Common myeloid progenitor, CD34-positive (primary cell): ENCODE measurements at regions not wholly inside any gene's neighbourhood (a gene's known extent, or its start where the extent isn't known, plus 50 kb on each side); places are given as distances from the start of the nearest gene placed in this dataset.

Experiments used
- CTCF ChIA-PET: fragments of 350-600 bp; sonication (Branson Sonifier 250); formaldehyde crosslinking; loops from one replicate; lab custom pipeline; 2021; ENCODE audit warnings: antibody characterized with exemption; lab: Charles Lee
- POLR2A ChIA-PET: fragments of 350-600 bp; sonication (Branson Sonifier 250); formaldehyde crosslinking; loops from one replicate; lab custom pipeline; 2021; ENCODE audit warnings: antibody characterized with exemption; lab: Charles Lee
- DNase-seq, 3 donors: peaks; one replicate each; pipeline versions ENCODE4 v3.0.0 to v3.0.0-alpha.2; 2013
- H3K27ac ChIP-seq, 2 experiments: 1 replicate in 1 of 2; 2 replicates in 1 of 2; pipeline ENCODE4 v1.7.0; 2013; ENCODE audit warnings: inconsistent platforms in 2 of 2, low read length in 2 of 2, mild to moderate bottlenecking in 2 of 2, low read depth in 1 of 2, moderate library complexity in 1 of 2; ENCODE audit not compliant: severe bottlenecking in 2 of 2, insufficient read depth in 1 of 2, poor library complexity in 1 of 2
- H3K27me3 ChIP-seq, 5 experiments: replicated peaks in 2 of 5; 1 replicate in 3 of 5; 2 replicates in 2 of 5; pipeline versions ENCODE4 v1.6.1 to v1.7.0; 2013; ENCODE audit warnings: low read length in 4 of 5, mild to moderate bottlenecking in 2 of 5, moderate library complexity in 2 of 5, inconsistent platforms in 1 of 5; ENCODE audit not compliant: insufficient read depth in 5 of 5, control insufficient read depth in 4 of 5
- H3K36me3 ChIP-seq, 4 experiments: 1 replicate in 2 of 4; 2 replicates in 2 of 4; pipeline versions ENCODE4 v1.6.1 to v1.7.0; 2013; ENCODE audit warnings: low read length in 3 of 4, control low read depth in 1 of 4, mild to moderate bottlenecking in 1 of 4; ENCODE audit not compliant: control insufficient read depth in 4 of 4, insufficient read depth in 4 of 4
- H3K4me1 ChIP-seq, 4 experiments: 1 replicate in 3 of 4; 2 replicates in 1 of 4; pipeline versions ENCODE4 v1.6.1 to v1.7.1; 2013; ENCODE audit warnings: low read length in 3 of 4, mild to moderate bottlenecking in 3 of 4, control low read depth in 1 of 4, inconsistent platforms in 1 of 4, moderate library complexity in 1 of 4; ENCODE audit not compliant: control insufficient read depth in 4 of 4, insufficient read depth in 4 of 4; ENCODE audit errors: control extremely low read depth in 1 of 4
- H3K4me3 ChIP-seq, 7 experiments: 1 replicate in 4 of 7; 2 replicates in 3 of 7; pipeline versions ENCODE4 v1.5.1 to v1.7.0; 2013; ENCODE audit warnings: mild to moderate bottlenecking in 7 of 7, low read length in 6 of 7, moderate library complexity in 6 of 7, inconsistent platforms in 2 of 7, low read depth in 2 of 7, control low read depth in 1 of 7; ENCODE audit not compliant: insufficient read depth in 4 of 7, control insufficient read depth in 1 of 7; ENCODE audit errors: extremely low read depth in 1 of 7
- H3K9me3 ChIP-seq, 5 experiments: 1 replicate in 4 of 5; 2 replicates in 1 of 5; pipeline versions ENCODE4 v1.6.1 to v1.7.1; 2013; ENCODE audit warnings: low read length in 4 of 5, mild to moderate bottlenecking in 2 of 5, inconsistent platforms in 1 of 5, low read depth in 1 of 5, moderate library complexity in 1 of 5; ENCODE audit not compliant: control insufficient read depth in 4 of 5, insufficient read depth in 2 of 5; ENCODE audit errors: control extremely low read depth in 1 of 5
- WGBS: methylation state at CpG from one replicate; pipeline ENCODE4 v1.1.5; 2013; ENCODE audit not compliant: insufficient coverage; 5-methylcytosine and 5-hydroxymethylcytosine counted together

GRCh38 chr5:93247105-93247504, 333.9 kb downstream of the NR2F1-AS1 start:
- WGBS: 0% methylated on average over 1 of the region's 3 CpGs
- DNase-seq: no peak
- H3K36me3 ChIP-seq: no peaks in the 10 kb centered on the region
- H3K4me3 ChIP-seq: no peak overlapping the region
- ChIA-PET POLR2A (no interaction called here), CTCF (no interaction called here)
- H3K4me1 ChIP-seq: no peaks in the 10 kb centered on the region
- H3K27ac ChIP-seq: no peak overlapping the region
- H3K27me3 ChIP-seq: no peaks in the 10 kb centered on the region
- no peaks in the 10 kb centered on the region for H3K9me3 ChIP-seq

GRCh38 chr5:93246090-93246855, 334.7 kb downstream of the NR2F1-AS1 start:
- H3K4me3 ChIP-seq: no peak overlapping the region
- no peaks in the 10 kb centered on the region for H3K9me3 ChIP-seq
- ChIA-PET CTCF (no interaction called here), POLR2A (no interaction called here)
- no peaks in the 10 kb centered on the region for H3K27me3 ChIP-seq
- 95% methylated on average over 5 of the region's 6 CpGs for WGBS
- no peak for DNase-seq
- H3K36me3 ChIP-seq: no peaks in the 10 kb centered on the region
- no peaks in the 10 kb centered on the region for H3K4me1 ChIP-seq
- H3K27ac ChIP-seq: no peak overlapping the region

- H3K4me1 ChIP-seq: no peaks in the 10 kb centered on the region
- POLR2A ChIA-PET: no interaction called here
- CTCF ChIA-PET: no interaction called here
- H3K9me3 ChIP-seq: no peaks in the 10 kb centered on the region
- H3K27me3 ChIP-seq: no peaks in the 10 kb centered on the region
- DNase-seq: no peak
- H3K36me3 ChIP-seq: no peaks in the 10 kb centered on the region
- H3K27ac ChIP-seq: no peak overlapping the region
- H3K4me3 ChIP-seq: no peak overlapping the region
- 91% methylated on average over 3 of the region's 3 CpGs for WGBS
Observed at GRCh38 chr5:93245226-93245625, 335.8 kb downstream of the NR2F1-AS1 start.

- ChIA-PET POLR2A (no interaction called here), CTCF (no interaction called here)
- no peaks in the 10 kb centered on the region for H3K4me1 ChIP-seq
- H3K4me3 ChIP-seq: no peak overlapping the region
- H3K36me3 ChIP-seq: no peaks in the 10 kb centered on the region
- DNase-seq: no peak
- no peaks in the 10 kb centered on the region for H3K27me3 ChIP-seq
- H3K9me3 ChIP-seq: no peaks in the 10 kb centered on the region
- H3K27ac ChIP-seq: no peak overlapping the region
- 100% methylated on average over 1 of the region's 1 CpG for WGBS
Observed at GRCh38 chr5:93243481-93243880, 337.5 kb downstream of the NR2F1-AS1 start.

GRCh38 chr5:93240228-93240834, 340.7 kb downstream of the NR2F1-AS1 start:
- Histone ChIP-seq H3K27ac (no peak overlapping the region), H3K4me1 (no peaks in the 10 kb centered on the region), H3K4me3 (no peak overlapping the region), H3K36me3 (no peaks in the 10 kb centered on the region), H3K27me3 (no peaks in the 10 kb centered on the region), H3K9me3 (no peaks in the 10 kb centered on the region)
- 97% methylated on average over 4 of the region's 5 CpGs for WGBS
- POLR2A ChIA-PET: no interaction called here
- DNase-seq: no peak
- CTCF ChIA-PET: no interaction called here

GRCh38 chr5:93236807-93237421, 344.1 kb downstream of the NR2F1-AS1 start:
- H3K27ac ChIP-seq: no peak overlapping the region

GRCh38 chr5:93235761-93236160, 345.3 kb downstream of the NR2F1-AS1 start:
- POLR2A ChIA-PET: no interaction called here
- no peaks in the 10 kb centered on the region for H3K36me3 ChIP-seq
- H3K9me3 ChIP-seq: peaks cover 0 to 5% (median 0%) of the 10 kb centered on the region in 5 experiments
- no CpG with 5 or more reads among the region's 1 CpG for WGBS
- H3K4me1 ChIP-seq: no peaks in the 10 kb centered on the region
- no peak for DNase-seq
- H3K27ac ChIP-seq: no peak overlapping the region
- CTCF ChIA-PET: no interaction called here
- H3K27me3 ChIP-seq: no peaks in the 10 kb centered on the region
- H3K4me3 ChIP-seq: no peak overlapping the region

More at GRCh38 chr5:93236807-93237421, 344.1 kb downstream of the NR2F1-AS1 start:
- Histone ChIP-seq H3K27me3 (no peaks in the 10 kb centered on the region), H3K4me3 (no peak overlapping the region), H3K9me3 (peaks cover 0 to 5% (median 0%) of the 10 kb centered on the region in 5 experiments), H3K36me3 (no peaks in the 10 kb centered on the region), H3K4me1 (no peaks in the 10 kb centered on the region)
- 100% methylated on average over 1 of the region's 4 CpGs for WGBS
- DNase-seq: no peak
- ChIA-PET POLR2A (no interaction called here), CTCF (no interaction called here)
